ENCODE measurements at regions not wholly inside any gene's neighbourhood (a gene's known extent, or its start where the extent isn't known, plus 50 kb on each side); places are given as distances from the start of the nearest gene placed in this dataset.

GRCh38 chr13:27699952-27700351, 78.3 kb downstream of the POLR1D start:
- H3K9ac ChIP-seq (ENCODE audit: low read length), result no peak overlapping the region
- no peak overlapping the region for H3K4me3 ChIP-seq (ENCODE audit: low read length)
- no peaks in the 10 kb centered on the region for H3K9me2 ChIP-seq (replicated peaks; ENCODE audit: insufficient read depth, low read length)
- no peak overlapping the region for H3K4me2 ChIP-seq (ENCODE audit: low read depth, low read length)
- no peak overlapping the region for H3K27ac ChIP-seq (ENCODE audit: low read length)
- no peak overlapping the region for H2AFZ ChIP-seq (ENCODE audit: low read length)
- TF ChIP-seq EZH2 (optimal IDR thresholded peaks at IDR 0.05; ENCODE audit: low read depth, low read length), result no peak
- no peaks in the 10 kb centered on the region for H3K9me3 ChIP-seq (replicated peaks; ENCODE audit: insufficient read depth, low read length)
- no peak for DNase-seq
- H3K27me3 ChIP-seq (replicated peaks; ENCODE audit: insufficient read depth, low read length), result no peaks in the 10 kb centered on the region
- H3F3A ChIP-seq (ENCODE audit: insufficient read depth, low read length), result no peaks in the 10 kb centered on the region
- no peaks in the 10 kb centered on the region for H3K4me1 ChIP-seq (ENCODE audit: low read length)
- no peaks in the 10 kb centered on the region for H3K79me2 ChIP-seq (ENCODE audit: low read length)
- no peaks in the 10 kb centered on the region for H3K36me3 ChIP-seq (replicated peaks; ENCODE audit: insufficient read depth, low read length)
- H4K20me1 ChIP-seq (ENCODE audit: insufficient read depth, low read length), result no peaks in the 10 kb centered on the region

- Histone ChIP-seq H3K4me1 (ENCODE audit: low read length) (no peaks in the 10 kb centered on the region), H3K79me2 (ENCODE audit: low read length) (no peaks in the 10 kb centered on the region), H3K4me2 (ENCODE audit: low read depth, low read length) (no peak overlapping the region; the same call in 1 of the 2 replicates), H3F3A (ENCODE audit: insufficient read depth, low read length) (no peaks in the 10 kb centered on the region), H3K36me3 (replicated peaks; ENCODE audit: insufficient read depth, low read length) (no peaks in the 10 kb centered on the region), H3K27ac (ENCODE audit: low read length) (no peak overlapping the region), H3K9me2 (replicated peaks; ENCODE audit: insufficient read depth, low read length) (no peaks in the 10 kb centered on the region), H3K4me3 (ENCODE audit: low read length) (no peak overlapping the region), H4K20me1 (ENCODE audit: insufficient read depth, low read length) (no peaks in the 10 kb centered on the region), H2AFZ (ENCODE audit: low read length) (no peak overlapping the region), H3K9me3 (replicated peaks; ENCODE audit: insufficient read depth, low read length) (no peaks in the 10 kb centered on the region), H3K27me3 (replicated peaks; ENCODE audit: insufficient read depth, low read length) (no peaks in the 10 kb centered on the region), H3K9ac (ENCODE audit: low read length) (no peak overlapping the region)
- TF ChIP-seq EZH2 (optimal IDR thresholded peaks at IDR 0.05; ENCODE audit: low read depth, low read length) (no peak), CTCF (IDR thresholded peaks at IDR 0.05; ENCODE audit: low read length) (no peak), EZH2phosphoT487 (IDR thresholded peaks at IDR 0.05; ENCODE audit: low read length) (no peak)
- peak; percentile 59 for DNase-seq
Measured at GRCh38 chr13:27704681-27705080, 83.0 kb downstream of the POLR1D start.

GRCh38 chr13:27708325-27708724, 84.0 kb upstream of the GSX1 start:
- Histone ChIP-seq H4K20me1 (ENCODE audit: insufficient read depth, low read length) (no peaks in the 10 kb centered on the region), H3K79me2 (ENCODE audit: low read length) (no peaks in the 10 kb centered on the region), H2AFZ (ENCODE audit: low read length) (no peak overlapping the region), H3F3A (ENCODE audit: insufficient read depth, low read length) (no peaks in the 10 kb centered on the region), H3K36me3 (replicated peaks; ENCODE audit: insufficient read depth, low read length) (no peaks in the 10 kb centered on the region), H3K27me3 (replicated peaks; ENCODE audit: insufficient read depth, low read length) (no peaks in the 10 kb centered on the region), H3K9me3 (replicated peaks; ENCODE audit: insufficient read depth, low read length) (no peaks in the 10 kb centered on the region), H3K9ac (ENCODE audit: low read length) (no peak overlapping the region), H3K27ac (ENCODE audit: low read length) (no peak overlapping the region), H3K4me3 (ENCODE audit: low read length) (no peak overlapping the region), H3K4me2 (ENCODE audit: low read depth, low read length) (no peak overlapping the region), H3K9me2 (replicated peaks; ENCODE audit: insufficient read depth, low read length) (no peaks in the 10 kb centered on the region), H3K4me1 (ENCODE audit: low read length) (no peaks in the 10 kb centered on the region)
- TF ChIP-seq CTCF (IDR thresholded peaks at IDR 0.05; ENCODE audit: low read length), result no peak
- no peak for TF ChIP-seq EZH2phosphoT487 (IDR thresholded peaks at IDR 0.05; ENCODE audit: low read length)
- TF ChIP-seq EZH2 (optimal IDR thresholded peaks at IDR 0.05; ENCODE audit: low read depth, low read length), result no peak
- no peak for DNase-seq

- Histone ChIP-seq H3K79me2 (ENCODE audit: low read length) (no peaks in the 10 kb centered on the region), H3K36me3 (replicated peaks; ENCODE audit: insufficient read depth, low read length) (no peaks in the 10 kb centered on the region), H3K4me2 (ENCODE audit: low read depth, low read length) (no peak overlapping the region), H3K9ac (ENCODE audit: low read length) (no peak overlapping the region), H2AFZ (ENCODE audit: low read length) (no peak overlapping the region), H3K9me3 (replicated peaks; ENCODE audit: insufficient read depth, low read length) (no peaks in the 10 kb centered on the region), H3K9me2 (replicated peaks; ENCODE audit: insufficient read depth, low read length) (no peaks in the 10 kb centered on the region), H3K27me3 (replicated peaks; ENCODE audit: insufficient read depth, low read length) (no peaks in the 10 kb centered on the region), H3K27ac (ENCODE audit: low read length) (no peak overlapping the region), H3F3A (ENCODE audit: insufficient read depth, low read length) (no peaks in the 10 kb centered on the region), H3K4me1 (ENCODE audit: low read length) (no peaks in the 10 kb centered on the region), H3K4me3 (ENCODE audit: low read length) (no peak overlapping the region), H4K20me1 (ENCODE audit: insufficient read depth, low read length) (no peaks in the 10 kb centered on the region)
- TF ChIP-seq CTCF (IDR thresholded peaks at IDR 0.05; ENCODE audit: low read length), result no peak
- no peak for TF ChIP-seq EZH2 (optimal IDR thresholded peaks at IDR 0.05; ENCODE audit: low read depth, low read length)
- TF ChIP-seq EZH2phosphoT487 (IDR thresholded peaks at IDR 0.05; ENCODE audit: low read length), result no peak
- DNase-seq, result no peak
Measured at GRCh38 chr13:27709779-27710178, 82.5 kb upstream of the GSX1 start.

Data from MM.1S (cell line).